ENCODE measurements at regions not wholly inside any gene's neighbourhood (a gene's known extent, or its start where the extent isn't known, plus 50 kb on each side); places are given as distances from the start of the nearest gene placed in this dataset.

- H3K27ac ChIP-seq, result no peak overlapping the region
- no peak for TF ChIP-seq POLR2A (IDR thresholded peaks at IDR 0.05)
- TF ChIP-seq, protein P1, sequence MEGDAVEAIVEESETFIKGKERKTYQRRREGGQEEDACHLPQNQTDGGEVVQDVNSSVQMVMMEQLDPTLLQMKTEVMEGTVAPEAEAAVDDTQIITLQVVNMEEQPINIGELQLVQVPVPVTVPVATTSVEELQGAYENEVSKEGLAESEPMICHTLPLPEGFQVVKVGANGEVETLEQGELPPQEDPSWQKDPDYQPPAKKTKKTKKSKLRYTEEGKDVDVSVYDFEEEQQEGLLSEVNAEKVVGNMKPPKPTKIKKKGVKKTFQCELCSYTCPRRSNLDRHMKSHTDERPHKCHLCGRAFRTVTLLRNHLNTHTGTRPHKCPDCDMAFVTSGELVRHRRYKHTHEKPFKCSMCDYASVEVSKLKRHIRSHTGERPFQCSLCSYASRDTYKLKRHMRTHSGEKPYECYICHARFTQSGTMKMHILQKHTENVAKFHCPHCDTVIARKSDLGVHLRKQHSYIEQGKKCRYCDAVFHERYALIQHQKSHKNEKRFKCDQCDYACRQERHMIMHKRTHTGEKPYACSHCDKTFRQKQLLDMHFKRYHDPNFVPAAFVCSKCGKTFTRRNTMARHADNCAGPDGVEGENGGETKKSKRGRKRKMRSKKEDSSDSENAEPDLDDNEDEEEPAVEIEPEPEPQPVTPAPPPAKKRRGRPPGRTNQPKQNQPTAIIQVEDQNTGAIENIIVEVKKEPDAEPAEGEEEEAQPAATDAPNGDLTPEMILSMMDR (IDR thresholded peaks at IDR 0.05), result no peak
- no peaks in the 10 kb centered on the region for H3K27me3 ChIP-seq
- no peaks in the 10 kb centered on the region for H3K36me3 ChIP-seq (replicated peaks in 1 of 2)
- H3K4me3 ChIP-seq, result no peak overlapping the region
- 60 to 71% (median 68%) methylated on average over 8 of the region's 8 CpGs for WGBS, 4 donors
- H3K9me3 ChIP-seq (replicated peaks in 1 of 3), result peaks cover 0 to 5% (median 0%) of the 10 kb centered on the region in 3 donors
- intact Hi-C loops (cut with DNase I), result no loop called here
- DNase-seq, result no peak
- H3K4me1 ChIP-seq (replicated peaks in 1 of 2), result no peaks in the 10 kb centered on the region
Observed at GRCh38 chr21:14313300-14313699, 69.6 kb downstream of the HSPA13 start.

DNA sequence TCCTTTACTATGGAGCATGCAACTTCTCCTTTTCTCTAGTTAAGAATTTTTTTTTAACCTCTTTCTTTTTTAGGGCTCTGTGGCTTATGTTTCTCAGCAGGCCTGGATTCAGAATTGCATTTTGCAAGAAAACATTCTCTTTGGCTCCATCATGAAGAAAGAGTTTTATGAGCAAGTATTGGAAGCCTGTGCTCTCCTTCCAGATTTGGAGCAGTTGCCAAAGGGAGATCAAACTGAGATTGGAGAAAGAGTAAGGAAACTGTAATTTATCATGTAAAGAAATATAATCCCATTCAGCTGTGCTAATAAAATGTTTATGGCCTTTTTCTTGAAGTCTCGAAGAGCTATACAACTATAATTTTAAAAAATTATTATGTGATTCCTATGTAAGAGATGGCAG lies 70.1 kb downstream of the HSPA13 start:
- Histone ChIP-seq H3K27me3 (no peaks in the 10 kb centered on the region), H3K27ac (no peak overlapping the region), H3K36me3 (replicated peaks in 1 of 2) (no peaks in the 10 kb centered on the region), H3K9me3 (replicated peaks in 1 of 3) (peaks cover 0 to 5% (median 0%) of the 10 kb centered on the region in 3 donors), H3K4me1 (replicated peaks in 1 of 2) (no peaks in the 10 kb centered on the region), H3K4me3 (no peak overlapping the region)
- no peak for DNase-seq
- intact Hi-C loops (cut with DNase I), result no loop called here
- WGBS, 4 donors, result 52 to 65% (median 63%) methylated on average over 1 of the region's 1 CpG
- TF ChIP-seq, protein P1 (IDR thresholded peaks at IDR 0.05), result no peak
- TF ChIP-seq POLR2A (IDR thresholded peaks at IDR 0.05), result no peak

GRCh38 chr21:14308234-14308633 lies 74.7 kb downstream of the HSPA13 start:
- H3K9me3 ChIP-seq (replicated peaks in 1 of 3), result peaks cover 0 to 5% (median 0%) of the 10 kb centered on the region in 3 donors
- intact Hi-C loops (cut with DNase I), result no loop called here
- H3K27me3 ChIP-seq, result no peaks in the 10 kb centered on the region
- no peaks in the 10 kb centered on the region for H3K4me1 ChIP-seq (replicated peaks in 1 of 2)
- H3K36me3 ChIP-seq (replicated peaks in 1 of 2), result no peaks in the 10 kb centered on the region
- WGBS, 4 donors, result 46 to 49% (median 48%) methylated on average over 5 of the region's 5 CpGs
- TF ChIP-seq, protein P1 (IDR thresholded peaks at IDR 0.05), result no peak
- TF ChIP-seq POLR2A (IDR thresholded peaks at IDR 0.05), result no peak
- no peak overlapping the region for H3K4me3 ChIP-seq
- H3K27ac ChIP-seq, result no peak overlapping the region
- no peak for DNase-seq

DNA sequence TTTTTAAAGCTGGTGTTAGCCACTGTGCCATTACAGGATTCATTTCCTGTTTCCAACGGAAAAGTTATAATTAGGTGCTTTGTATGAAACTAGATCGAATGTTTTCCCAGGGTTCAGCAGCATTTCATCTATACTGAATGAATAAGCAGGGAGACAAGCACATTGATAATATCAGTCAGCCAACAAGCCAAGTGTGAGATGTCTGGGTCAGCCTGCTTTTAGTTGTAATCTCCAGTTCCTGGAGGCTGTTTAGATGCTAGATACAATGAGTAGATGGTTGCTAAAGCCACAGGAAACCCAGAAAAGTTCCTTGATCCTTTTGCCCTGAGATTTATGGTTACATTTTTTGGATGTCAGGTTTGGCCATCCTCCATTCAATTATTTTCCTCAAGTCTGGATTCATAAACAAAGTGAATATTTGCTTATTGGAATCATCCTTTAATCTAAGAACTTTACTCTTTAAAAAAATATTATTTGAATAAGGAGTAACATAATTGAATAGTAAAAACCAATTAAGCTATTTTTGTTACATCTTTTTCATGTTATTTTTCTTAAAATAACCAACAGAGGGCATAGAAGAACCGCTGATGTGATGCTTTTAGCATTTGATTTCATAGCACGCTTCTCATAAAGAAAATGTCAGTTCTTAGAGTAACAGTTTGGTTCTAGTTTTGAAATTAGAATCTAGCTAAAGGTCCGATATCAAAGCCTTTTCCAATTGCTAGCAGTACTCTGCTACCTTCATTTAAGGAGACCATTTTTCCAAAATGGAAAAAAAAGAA lies 76.6 kb downstream of the HSPA13 start:
- intact Hi-C loops (cut with DNase I), result no loop called here
- no peak overlapping the region for H3K27ac ChIP-seq
- no peaks in the 10 kb centered on the region for H3K27me3 ChIP-seq
- no peaks in the 10 kb centered on the region for H3K36me3 ChIP-seq (replicated peaks in 1 of 2)
- 13 to 24% (median 18%) methylated on average over 5 of the region's 5 CpGs for WGBS, 4 donors
- no peaks in the 10 kb centered on the region for H3K4me1 ChIP-seq (replicated peaks in 1 of 2)
- DNase-seq, result no peak
- no peak overlapping the region for H3K4me3 ChIP-seq
- peaks cover 0 to 5% (median 0%) of the 10 kb centered on the region in 3 donors for H3K9me3 ChIP-seq (replicated peaks in 1 of 3)
- no peak for TF ChIP-seq POLR2A (IDR thresholded peaks at IDR 0.05)
- TF ChIP-seq, protein P1 (IDR thresholded peaks at IDR 0.05), result peak in 2 of 6 experiments; percentile 17 to 33
